GM18951 (cell line): ENCODE measurements at regions not wholly inside any gene's neighbourhood (a gene's known extent, or its start where the extent isn't known, plus 50 kb on each side); places are given as distances from the start of the nearest gene placed in this dataset.

ENCODE experiments used
- POLR2A ChIP-seq: IDR thresholded peaks from 4 replicates; pipeline ENCODE4 v1.6.1; 2011; ENCODE audit warnings: mild to moderate bottlenecking; ENCODE audit not compliant: insufficient read length, insufficient read depth; ENCODE audit errors: extremely low read depth
- in situ Hi-C: fragments of 300-500 bp; cut with MboI; formaldehyde crosslinking; loops from one replicate; pipeline ENCODE4 v1.12.0; 2022; ENCODE audit warnings: low sequenced_read_pairs, mixed read lengths, inconsistent platforms; ENCODE audit not compliant: unreplicated experiment

GRCh38 chr5:158163451-158164295 is 304.7 kb upstream of the CLINT1 start:
- in situ Hi-C loops: no loop called here
- TF ChIP-seq POLR2A: no peak

- no peak for TF ChIP-seq POLR2A
- in situ Hi-C loops: no loop called here
Observed at GRCh38 chr5:158162479-158163034, 303.6 kb upstream of the CLINT1 start.

- no peak for TF ChIP-seq POLR2A
- in situ Hi-C loops: no loop called here
Observed at GRCh38 chr5:158162026-158162425, 303.1 kb upstream of the CLINT1 start.

- no peak for TF ChIP-seq POLR2A
- in situ Hi-C loops: no loop called here
Observed at GRCh38 chr5:158159621-158160020, 300.7 kb upstream of the CLINT1 start.

GRCh38 chr5:158155811-158156505 is 297.0 kb upstream of the CLINT1 start:
- in situ Hi-C loops: no loop called here
- TF ChIP-seq POLR2A: no peak

GRCh38 chr5:158155067-158155466 is 296.1 kb upstream of the CLINT1 start:
- TF ChIP-seq POLR2A: no peak
- in situ Hi-C loops: no loop called here

- no peak for TF ChIP-seq POLR2A
- in situ Hi-C loops: no loop called here
Observed at GRCh38 chr5:158154226-158155005, 295.5 kb upstream of the CLINT1 start.

GRCh38 chr5:158153508-158153907 is 294.6 kb upstream of the CLINT1 start:
- in situ Hi-C loops: no loop called here

GRCh38 chr5:158152136-158152535 is 293.2 kb upstream of the CLINT1 start:
- TF ChIP-seq POLR2A: no peak
- in situ Hi-C loops: no loop called here

More at GRCh38 chr5:158153508-158153907, 294.6 kb upstream of the CLINT1 start:
- TF ChIP-seq POLR2A: no peak

GRCh38 chr5:158147227-158147626 is 288.3 kb upstream of the CLINT1 start:
- in situ Hi-C loops: no loop called here
- no peak for TF ChIP-seq POLR2A

GRCh38 chr5:158145827-158146226 is 286.9 kb upstream of the CLINT1 start:
- in situ Hi-C loops: no loop called here
- TF ChIP-seq POLR2A: no peak

- TF ChIP-seq POLR2A: no peak
- in situ Hi-C loops: no loop called here
Observed at GRCh38 chr5:158143081-158143480, 284.1 kb upstream of the CLINT1 start.

GRCh38 chr5:158142156-158142555 is 283.2 kb upstream of the CLINT1 start:
- in situ Hi-C loops: no loop called here
- no peak for TF ChIP-seq POLR2A
